H1 (cell line): ENCODE measurements at regions not wholly inside any gene's neighbourhood (a gene's known extent, or its start where the extent isn't known, plus 50 kb on each side); places are given as distances from the start of the nearest gene placed in this dataset.

Experiments
- CTCF ChIA-PET: fragments of 300-600 bp; sonication (Branson Sonifier 250); formaldehyde crosslinking; loops from one replicate; lab custom pipeline; 2021; ENCODE audit not compliant: partially characterized antibody; lab: Charles Lee
- POLR2A ChIA-PET: fragments of 300-600 bp; sonication (Branson Sonifier 250); formaldehyde crosslinking; loops from one replicate; lab custom pipeline; 2021; ENCODE audit warnings: inconsistent platforms; ENCODE audit not compliant: partially characterized antibody; lab: Charles Lee
- DNase-seq, 2 experiments: peaks; one replicate each; pipeline versions ENCODE4 v3.0.0 to v3.0.0-alpha.2; 2010 to 2022; ENCODE audit warnings: low spot score in 2 of 2, low read depth in 1 of 2, mixed read lengths in 1 of 2
- FAIRE-seq: peaks from 2 replicates; lab custom pipeline; 2011; peaks lifted over from hg19 to GRCh38; lab: Jason Lieb, UNC
- H2AFZ ChIP-seq: 2 replicates; pipeline ENCODE4 v1.8.1; 2012; ENCODE audit warnings: low read length, inconsistent platforms
- H2AK5ac ChIP-seq: 2 replicates; pipeline ENCODE4 v1.6.1; 2013; ENCODE audit warnings: low read depth, low read length
- H2BK120ac ChIP-seq: replicated peaks from 2 replicates; pipeline ENCODE3; 2013; ENCODE audit warnings: low read depth, low read length, inconsistent platforms
- H2BK12ac ChIP-seq: 2 replicates; pipeline ENCODE4 v1.6.1; 2013; ENCODE audit warnings: low read depth, low read length
- H2BK15ac ChIP-seq: 2 replicates; pipeline ENCODE4 v1.6.1; 2013; ENCODE audit warnings: low read length
- H2BK20ac ChIP-seq: 2 replicates; pipeline ENCODE4 v1.6.1; 2013; ENCODE audit warnings: low read length
- H2BK5ac ChIP-seq: 2 replicates; pipeline ENCODE4 v1.6.1; 2013; ENCODE audit warnings: low read depth, low read length
- H3K14ac ChIP-seq: 2 replicates; pipeline ENCODE4 v1.6.1; 2013; ENCODE audit warnings: inconsistent platforms; ENCODE audit not compliant: insufficient read length
- H3K18ac ChIP-seq: 2 replicates; pipeline ENCODE4 v1.6.1; 2013; ENCODE audit warnings: low read length; ENCODE audit errors: extremely low read depth
- H3K23ac ChIP-seq: 2 replicates; pipeline ENCODE4 v1.6.1; 2013; ENCODE audit warnings: inconsistent platforms; ENCODE audit not compliant: insufficient read length
- H3K23me2 ChIP-seq: 2 replicates; pipeline ENCODE4 v1.6.1; 2013; ENCODE audit warnings: low read depth, low read length
- H3K27ac ChIP-seq: 2 replicates; pipeline ENCODE4 v1.6.1; 2011; ENCODE audit warnings: low read depth, low read length, inconsistent platforms
- H3K27me3 ChIP-seq, 4 experiments: replicated peaks in 1 of 4; 1 replicate in 1 of 4; 2 replicates in 3 of 4; pipeline versions ENCODE4 v1.6.1 to v1.8.1; 2011 to 2013; ENCODE audit warnings: low read length in 3 of 4, mild to moderate bottlenecking in 3 of 4, inconsistent platforms in 2 of 4, mixed read lengths in 2 of 4, moderate library complexity in 1 of 4; ENCODE audit not compliant: control insufficient read depth in 3 of 4, insufficient read depth in 3 of 4; ENCODE audit errors: extremely low read depth in 1 of 4
- H3K36me3 ChIP-seq, 4 experiments: 2 replicates each; pipeline versions ENCODE4 v1.6.1 to v1.8.1; 2011 to 2013; ENCODE audit warnings: mild to moderate bottlenecking in 4 of 4, low read length in 3 of 4, moderate library complexity in 2 of 4, control low read depth in 1 of 4, inconsistent platforms in 1 of 4; ENCODE audit not compliant: insufficient read depth in 4 of 4, control insufficient read depth in 2 of 4
- H3K4ac ChIP-seq: replicated peaks from 2 replicates; pipeline ENCODE3; 2013; ENCODE audit warnings: low read length, low read depth, mixed read lengths, inconsistent platforms; ENCODE audit not compliant: insufficient read length
- H3K4me1 ChIP-seq, 4 experiments: replicated peaks in 1 of 4; 1 replicate in 1 of 4; 2 replicates in 3 of 4; pipeline versions ENCODE4 v1.6.1 to v1.8.1; 2011 to 2013; ENCODE audit warnings: low read length in 3 of 4, inconsistent platforms in 2 of 4, mixed read lengths in 1 of 4; ENCODE audit not compliant: insufficient read depth in 4 of 4, control insufficient read depth in 3 of 4
- H3K4me2 ChIP-seq, 2 experiments: 2 replicates each; pipeline versions ENCODE4 v1.6.1 to v1.8.1; 2011 to 2013; ENCODE audit warnings: low read depth in 2 of 2, low read length in 2 of 2, control low read depth in 1 of 2, inconsistent platforms in 1 of 2, mild to moderate bottlenecking in 1 of 2; ENCODE audit not compliant: insufficient read depth in 1 of 2
- H3K4me3 ChIP-seq, 4 experiments: fragments of 200-600, 300-600 bp in 1 of 4; sonication (generic), shearing (Covaris generic), sonication (Bioruptor Twin) in 1 of 4; 2 replicates each; pipeline versions ENCODE4 v1.5.1 to v1.8.1; 2011 to 2016; ENCODE audit warnings: low read length in 4 of 4, low read depth in 3 of 4, control low read depth in 2 of 4, inconsistent platforms in 2 of 4, mild to moderate bottlenecking in 2 of 4, mixed read lengths in 1 of 4, moderate library complexity in 1 of 4; ENCODE audit not compliant: insufficient read depth in 2 of 4; ENCODE audit errors: extremely low read depth in 1 of 4
- H3K56ac ChIP-seq: replicated peaks from 2 replicates; pipeline ENCODE3; 2013; ENCODE audit warnings: low read depth, mild to moderate bottlenecking, mixed read lengths, low read length, inconsistent platforms; ENCODE audit not compliant: insufficient read length
- H3K79me1 ChIP-seq: 2 replicates; pipeline ENCODE4 v1.6.1; 2013; ENCODE audit warnings: low read depth, low read length, control low read depth
- H3K79me2 ChIP-seq, 2 experiments: 2 replicates each; pipeline versions ENCODE4 v1.6.1 to v1.8.1; 2012 to 2013; ENCODE audit warnings: low read length in 2 of 2, mild to moderate bottlenecking in 2 of 2, inconsistent platforms in 1 of 2; ENCODE audit not compliant: insufficient read depth in 2 of 2, control insufficient read depth in 1 of 2
- H3K9ac ChIP-seq, 4 experiments: replicated peaks in 1 of 4; 1 replicate in 1 of 4; 2 replicates in 3 of 4; pipeline versions ENCODE4 v1.6.1 to v1.8.1; 2011 to 2013; ENCODE audit warnings: low read depth in 3 of 4, low read length in 3 of 4, control low read depth in 2 of 4, mild to moderate bottlenecking in 2 of 4, moderate library complexity in 2 of 4, inconsistent platforms in 1 of 4; ENCODE audit errors: extremely low read depth in 1 of 4
- H3K9me3 ChIP-seq, 2 experiments: 2 replicates each; pipeline versions ENCODE4 v1.6.1 to v1.8.1; 2012 to 2013; ENCODE audit warnings: mild to moderate bottlenecking in 2 of 2, moderate library complexity in 2 of 2, control low read depth in 1 of 2, inconsistent platforms in 1 of 2, low read depth in 1 of 2, low read length in 1 of 2, mixed read lengths in 1 of 2; ENCODE audit not compliant: insufficient read depth in 2 of 2
- H4K20me1 ChIP-seq, 2 experiments: replicated peaks in 1 of 2; 2 replicates each; pipeline versions ENCODE3 to v1.8.1; 2011 to 2013; ENCODE audit warnings: inconsistent platforms in 2 of 2, low read length in 2 of 2, mild to moderate bottlenecking in 1 of 2; ENCODE audit not compliant: insufficient read depth in 2 of 2, control insufficient read depth in 1 of 2
- H4K5ac ChIP-seq: 2 replicates; pipeline ENCODE4 v1.6.1; 2013; ENCODE audit warnings: low read length, low read depth, mixed read lengths, inconsistent platforms; ENCODE audit not compliant: insufficient read length
- H4K8ac ChIP-seq: 2 replicates; pipeline ENCODE4 v1.8.0; 2013; ENCODE audit warnings: mild to moderate bottlenecking, moderate library complexity, low read length, inconsistent platforms; ENCODE audit not compliant: insufficient read depth; ENCODE audit errors: extremely low read depth
- H4K91ac ChIP-seq: replicated peaks from 2 replicates; pipeline ENCODE3; 2013; ENCODE audit warnings: low read length, mixed read lengths, inconsistent platforms; ENCODE audit not compliant: insufficient read length
- BACH1 ChIP-seq: IDR thresholded peaks from 2 replicates; pipeline ENCODE4 v1.6.1; 2012; ENCODE audit warnings: low read length, improper control_type of control experiment
- FOSL1 ChIP-seq: IDR thresholded peaks from 2 replicates; pipeline ENCODE4 v1.6.1; 2011; ENCODE audit warnings: mild to moderate bottlenecking, low read depth, low read length, moderate library complexity; ENCODE audit not compliant: insufficient read depth
- KDM5A ChIP-seq: fragments of 200-600 bp; IDR thresholded peaks from 2 replicates; pipeline ENCODE4 v1.7.1; 2012; ENCODE audit warnings: mild to moderate bottlenecking, low read length, inconsistent platforms, mixed read lengths
- MAFK ChIP-seq: IDR thresholded peaks from 2 replicates; pipeline ENCODE4 v1.6.1; 2012; ENCODE audit warnings: low read depth, mild to moderate bottlenecking, improper control_type of control experiment, low read length
- NANOG ChIP-seq: IDR thresholded peaks from 2 replicates; pipeline ENCODE4 v1.6.1; 2011; ENCODE audit warnings: low read length, low read depth, mild to moderate bottlenecking, inconsistent platforms; ENCODE audit not compliant: insufficient read depth, poor library complexity, severe bottlenecking
- NRF1 ChIP-seq: IDR thresholded peaks from 2 replicates; pipeline ENCODE4 v1.6.1; 2011; ENCODE audit warnings: mild to moderate bottlenecking, low read depth, low read length, improper control_type of control experiment
- POLR2A ChIP-seq, 2 experiments: IDR thresholded peaks; 1 replicate in 1 of 2; 2 replicates in 1 of 2; pipeline ENCODE4 v1.6.1; 2011; ENCODE audit warnings: low read depth in 2 of 2, low read length in 2 of 2, mild to moderate bottlenecking in 2 of 2; ENCODE audit errors: control extremely low read depth in 1 of 2
- RFX5 ChIP-seq: IDR thresholded peaks from 2 replicates; pipeline ENCODE4 v1.6.1; 2011; ENCODE audit warnings: low read depth, low read length, improper control_type of control experiment, borderline replicate concordance
- SUZ12 ChIP-seq: fragments of 200-600 bp; sonication (generic); IDR thresholded peaks from 2 replicates; pipeline ENCODE4 v1.6.1; 2012; ENCODE audit warnings: mild to moderate bottlenecking, inconsistent platforms, low read length, moderate library complexity, mixed read lengths
- YY1 ChIP-seq: IDR thresholded peaks from 2 replicates; pipeline ENCODE4 v1.6.1; 2011; ENCODE audit warnings: low read depth, mild to moderate bottlenecking, low read length
- WGBS, 2 experiments: shearing (Covaris generic) in 1 of 2; methylation state at CpG; one replicate each; pipeline versions ENCODE4 v1.1.6 to v1.1.7; 2013 to 2015; ENCODE audit warnings: low lambda C conversion rate in 2 of 2, mixed read lengths in 2 of 2, inconsistent platforms in 1 of 2, low coverage in 1 of 2, missing lambda C conversion rate in 1 of 2; ENCODE audit not compliant: insufficient replicate concordance in 2 of 2, insufficient coverage in 1 of 2, insufficient read length in 1 of 2; ENCODE audit errors: extremely low coverage in 1 of 2, missing lambda C conversion rate in 1 of 2; 5-methylcytosine and 5-hydroxymethylcytosine counted together

DNA sequence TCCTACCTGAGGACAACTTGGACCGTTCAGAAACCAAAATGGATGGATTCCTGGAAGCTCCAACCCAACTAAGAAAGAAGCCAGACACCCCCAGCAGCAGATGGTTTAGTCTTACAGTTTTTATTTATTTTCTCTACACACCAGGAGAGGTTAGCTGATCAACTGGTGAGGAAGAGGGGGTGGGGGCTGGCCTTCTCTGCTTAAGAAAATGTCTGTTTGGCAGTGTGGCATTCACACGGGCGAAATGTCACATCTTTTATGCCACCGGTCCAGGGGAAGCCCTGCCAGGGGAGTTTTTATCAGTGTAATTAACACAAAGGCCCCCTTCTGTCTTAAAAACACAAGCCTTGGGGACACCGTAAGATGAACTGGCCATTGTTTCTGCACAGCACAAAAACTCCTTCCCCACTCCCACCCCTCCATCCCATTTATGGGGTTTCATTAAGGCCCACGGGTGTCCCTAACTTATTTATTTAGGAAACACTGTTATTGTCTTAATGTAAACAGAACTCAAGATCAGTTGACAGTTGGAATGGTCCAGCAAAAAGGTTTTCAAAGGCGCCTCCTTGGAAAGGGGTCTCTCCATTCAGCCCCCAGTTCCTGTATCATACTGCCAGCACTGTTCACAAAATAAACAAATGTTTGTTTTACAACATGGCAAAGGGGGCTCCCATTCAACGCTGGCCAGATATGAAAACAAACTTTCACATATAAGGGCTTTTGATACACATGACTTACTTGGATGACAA, 217.0 kb downstream of the C1D start:
- Histone ChIP-seq H3K56ac (no peak overlapping the region), H2BK12ac (no peak overlapping the region), H3K14ac (no peak overlapping the region), H3K23me2 (no peaks in the 10 kb centered on the region), H4K8ac (no peak overlapping the region), H2AFZ (peak overlapping the region; percentile 76; the same call in 1 of the 2 replicates), H2BK120ac (no peak overlapping the region), H3K27ac (no peak overlapping the region), H3K9ac (no peak overlapping the region), H2AK5ac (no peak overlapping the region), H3K4me1 (peaks cover 0 to 8% (median 0%) of the 10 kb centered on the region in 4 experiments; a peak in 2 of 7 replicates), H2BK5ac (no peak overlapping the region), H4K91ac (no peak overlapping the region), H2BK15ac (no peak overlapping the region), H2BK20ac (no peak overlapping the region), H4K5ac (no peak overlapping the region), H3K4me2 (peak overlapping the region; percentile 28 to 38; a peak in 1 of 4 replicates), H3K4me3 (peak overlapping the region in 1 of 4 experiments; percentile 20; a peak in 1 of 8 replicates), H3K18ac (no peak overlapping the region), H3K27me3 (no peaks in the 10 kb centered on the region), H3K79me1 (no peaks in the 10 kb centered on the region), H3K36me3 (no peaks in the 10 kb centered on the region), H3K4ac (no peak overlapping the region), H3K23ac (no peak overlapping the region), H3K9me3 (no peaks in the 10 kb centered on the region), H4K20me1 (no peaks in the 10 kb centered on the region), H3K79me2 (no peaks in the 10 kb centered on the region)
- POLR2A ChIA-PET: no interaction called here
- no peak for TF ChIP-seq NRF1
- TF ChIP-seq FOSL1: no peak
- TF ChIP-seq KDM5A: no peak
- no peak for TF ChIP-seq YY1
- TF ChIP-seq BACH1: no peak
- no peak for TF ChIP-seq POLR2A (IDR thresholded peaks at IDR 0.05; ENCODE audit: control extremely low read depth in 1 of 2, low read depth in 2 of 2, low read length in 2 of 2)
- no peak for TF ChIP-seq NANOG
- no peak for TF ChIP-seq RFX5
- no peak for TF ChIP-seq SUZ12
- TF ChIP-seq MAFK: no peak
- DNase-seq: no peak
- no peak for FAIRE-seq
- CTCF ChIA-PET: interaction anchor here (0.7 to 10.6 kb wide), 23 partner anchors 7 to 797 kb away, joined by 3 to 96 read pairs (median 3); no protein-coding TSS in a partner anchor
- WGBS, 2 experiments: 80% methylated on average over 8 of the region's 8 CpGs; no CpG with 5 or more reads in 1 of the 2 experiments
